Sigmoid colon (tissue), 6 donors: ENCODE measurements at regions not wholly inside any gene's neighbourhood (a gene's known extent, or its start where the extent isn't known, plus 50 kb on each side); places are given as distances from the start of the nearest gene placed in this dataset.

Source experiments
- DNase-seq: peaks from one replicate; pipeline ENCODE4 v3.0.0-alpha.2; 2019
- H3K27ac ChIP-seq, 4 donors: fragments of 200-600 bp; sonication (generic); one replicate each; pipeline ENCODE4 v1.5.1; 2016 to 2019; ENCODE audit warnings: mild to moderate bottlenecking in 1 of 4
- H3K27me3 ChIP-seq, 3 donors: fragments of 200-600 bp; sonication (generic); one replicate each; pipeline ENCODE4 v1.5.1; 2019; ENCODE audit warnings: mild to moderate bottlenecking in 1 of 3
- H3K36me3 ChIP-seq, 4 donors: fragments of 200-600 bp; sonication (generic); one replicate each; pipeline ENCODE4 v1.5.1; 2016 to 2019
- H3K4me1 ChIP-seq, 4 donors: fragments of 200-600 bp; sonication (generic); one replicate each; pipeline ENCODE4 v1.5.1; 2017 to 2019
- H3K4me3 ChIP-seq, 4 donors: fragments of 200-600 bp; sonication (generic); one replicate each; pipeline ENCODE4 v1.5.1; 2017 to 2019; ENCODE audit warnings: mild to moderate bottlenecking in 2 of 4, moderate library complexity in 1 of 4
- H3K9me3 ChIP-seq, 4 donors: fragments of 200-600 bp in 3 of 4; sonication (generic) in 3 of 4; one replicate each; pipeline versions ENCODE4 v1.5.1 to v1.6.1; 2013 to 2019
- CTCF ChIP-seq, 4 experiments: fragments of 450-650 bp in 3 of 4; fragments of 200-600 bp in 1 of 4; IDR thresholded peaks; one replicate each; pipeline ENCODE4 v1.5.1; 2016 to 2019; ENCODE audit warnings: antibody characterized with exemption in 4 of 4, mild to moderate bottlenecking in 3 of 4, moderate library complexity in 2 of 4
- EP300 ChIP-seq, 4 donors: sonication (generic); formaldehyde crosslinking; IDR thresholded peaks; one replicate each; pipeline ENCODE4 v1.6.1; 2017; ENCODE audit warnings: antibody characterized with exemption in 4 of 4
- POLR2A ChIP-seq, 2 donors: fragments of 450-650 bp; IDR thresholded peaks; one replicate each; pipeline ENCODE4 v1.6.1; 2016; ENCODE audit warnings: antibody characterized with exemption in 2 of 2, mild to moderate bottlenecking in 2 of 2, moderate library complexity in 2 of 2
- POLR2AphosphoS5 ChIP-seq, 4 donors: sonication (generic); formaldehyde crosslinking; IDR thresholded peaks; one replicate each; pipeline ENCODE4 v1.6.1; 2017; ENCODE audit warnings: antibody characterized with exemption in 4 of 4
- WGBS, 2 donors: extraction: QIAGEN DNeasy Blood & Tissue Kit; methylation state at CpG; one replicate each; pipeline ENCODE4 v1.1.7; 2013; 5-methylcytosine and 5-hydroxymethylcytosine counted together
- intact Hi-C: fragments of 100-400 bp; cut with DNase I; formaldehyde crosslinking; loops from one replicate; pipeline ENCODE4 v1.15.1; 2023
- donor health status: healthy with polysubstance abuse.
- donor health status: healthy.

GRCh38 chr9:87229108-87229507 is 268.6 kb upstream of the DAPK1 start:
- no peaks in the 10 kb centered on the region for H3K9me3 ChIP-seq
- no peak for DNase-seq
- H3K4me3 ChIP-seq: no peak overlapping the region
- WGBS, 2 donors: 86 to 88% methylated on average over 3 of the region's 3 CpGs
- no peaks in the 10 kb centered on the region for H3K4me1 ChIP-seq
- intact Hi-C loops: no loop called here
- no peaks in the 10 kb centered on the region for H3K27me3 ChIP-seq
- TF ChIP-seq CTCF (IDR thresholded peaks at IDR 0.05) (no peak), POLR2A (IDR thresholded peaks at IDR 0.05) (no peak), POLR2AphosphoS5 (IDR thresholded peaks at IDR 0.05) (no peak), EP300 (IDR thresholded peaks at IDR 0.05) (no peak)
- no peak overlapping the region for H3K27ac ChIP-seq
- no peaks in the 10 kb centered on the region for H3K36me3 ChIP-seq

GRCh38 chr9:87233431-87233830 is 264.2 kb upstream of the DAPK1 start:
- Histone ChIP-seq H3K27me3 (no peaks in the 10 kb centered on the region), H3K9me3 (no peaks in the 10 kb centered on the region), H3K4me3 (no peak overlapping the region), H3K27ac (no peak overlapping the region), H3K4me1 (no peaks in the 10 kb centered on the region), H3K36me3 (no peaks in the 10 kb centered on the region)
- DNase-seq: no peak
- WGBS, 2 donors: 40 to 72% methylated on average over 3 of the region's 3 CpGs
- intact Hi-C loops: no loop called here
- no peak for TF ChIP-seq EP300 (IDR thresholded peaks at IDR 0.05)
- TF ChIP-seq POLR2A (IDR thresholded peaks at IDR 0.05): no peak
- TF ChIP-seq CTCF (IDR thresholded peaks at IDR 0.05): no peak
- no peak for TF ChIP-seq POLR2AphosphoS5 (IDR thresholded peaks at IDR 0.05)

DNA sequence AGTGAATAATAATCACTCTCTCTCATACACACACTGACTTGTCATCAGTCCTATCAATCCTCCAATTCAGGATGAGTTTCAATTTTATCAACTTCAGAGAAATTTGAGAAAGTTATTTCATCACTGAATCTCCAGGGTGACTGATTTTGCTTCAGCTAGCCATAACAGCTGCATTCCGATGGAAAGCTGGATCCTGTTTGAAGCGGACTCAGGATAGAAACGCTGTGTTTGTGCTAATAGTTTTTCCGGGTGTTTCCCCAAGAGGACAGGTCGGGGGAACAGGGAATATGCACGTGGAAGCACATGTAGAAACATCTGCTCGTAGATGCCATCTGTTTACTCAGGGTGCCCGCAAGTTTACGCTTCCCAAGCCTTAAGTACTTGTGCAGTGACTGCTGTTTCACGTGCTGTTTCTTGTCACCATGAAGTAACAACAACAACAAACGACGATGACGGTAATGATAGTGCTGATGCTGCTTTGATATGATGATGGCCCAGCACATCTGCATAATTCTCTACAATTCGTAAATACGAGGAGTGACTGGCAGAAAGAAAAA is 263.7 kb upstream of the DAPK1 start:
- Histone ChIP-seq H3K4me3 (no peak overlapping the region), H3K27ac (no peak overlapping the region), H3K36me3 (no peaks in the 10 kb centered on the region), H3K4me1 (no peaks in the 10 kb centered on the region), H3K9me3 (no peaks in the 10 kb centered on the region), H3K27me3 (no peaks in the 10 kb centered on the region)
- intact Hi-C loops: no loop called here
- no peak for DNase-seq
- WGBS, 2 donors: 73 to 77% methylated on average over 15 of the region's 15 CpGs
- TF ChIP-seq POLR2A (IDR thresholded peaks at IDR 0.05) (no peak), EP300 (IDR thresholded peaks at IDR 0.05) (no peak), CTCF (IDR thresholded peaks at IDR 0.05) (no peak), POLR2AphosphoS5 (IDR thresholded peaks at IDR 0.05) (no peak)

DNA sequence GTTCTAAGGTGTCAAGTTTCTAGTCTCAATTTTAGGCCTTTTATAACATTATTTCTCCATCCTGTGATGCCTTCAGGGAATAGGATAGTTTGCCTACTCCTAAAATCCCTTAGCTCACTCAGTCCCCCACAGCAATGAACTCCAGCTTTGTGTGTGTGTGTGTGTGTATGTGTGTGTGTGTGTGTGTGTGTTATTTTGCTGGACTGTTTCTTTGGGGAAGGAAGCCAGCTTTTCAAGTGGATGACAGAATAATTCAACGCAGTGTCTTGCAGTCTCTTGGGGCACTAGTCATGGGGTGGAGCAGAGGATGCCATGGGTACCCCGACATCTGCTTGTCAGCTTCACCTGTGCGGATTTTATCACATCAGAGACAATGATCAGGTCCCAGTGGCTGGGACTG is 262.8 kb upstream of the DAPK1 start:
- Histone ChIP-seq H3K27me3 (no peaks in the 10 kb centered on the region), H3K27ac (no peak overlapping the region), H3K4me1 (no peaks in the 10 kb centered on the region), H3K9me3 (no peaks in the 10 kb centered on the region), H3K4me3 (no peak overlapping the region), H3K36me3 (no peaks in the 10 kb centered on the region)
- TF ChIP-seq POLR2A (IDR thresholded peaks at IDR 0.05): no peak
- TF ChIP-seq CTCF (IDR thresholded peaks at IDR 0.05): no peak
- TF ChIP-seq POLR2AphosphoS5 (IDR thresholded peaks at IDR 0.05): no peak
- no peak for TF ChIP-seq EP300 (IDR thresholded peaks at IDR 0.05)
- WGBS, 2 donors: 82 to 86% methylated on average over 3 of the region's 3 CpGs
- intact Hi-C loops: no loop called here
- DNase-seq: no peak

DNA sequence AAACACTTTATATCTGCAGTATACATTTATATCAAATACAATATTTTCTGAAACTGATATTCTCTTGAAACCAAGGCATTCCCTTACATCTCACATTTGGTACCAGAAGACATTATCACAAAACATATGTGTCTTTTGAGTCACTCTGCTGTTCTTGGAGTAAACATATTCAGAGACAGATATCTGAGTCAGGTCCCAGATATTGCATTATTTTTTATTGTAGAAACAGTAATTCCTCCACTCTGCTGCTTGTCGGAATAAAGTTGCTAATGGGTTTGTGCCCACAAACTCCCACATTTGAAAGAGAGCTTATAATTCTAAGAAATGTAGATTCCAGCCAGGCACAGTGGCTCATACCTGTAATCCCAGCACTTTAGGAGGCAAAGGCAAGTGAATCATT is 261.1 kb upstream of the DAPK1 start:
- Histone ChIP-seq H3K27ac (no peak overlapping the region), H3K36me3 (no peaks in the 10 kb centered on the region), H3K27me3 (no peaks in the 10 kb centered on the region), H3K4me3 (no peak overlapping the region), H3K4me1 (no peaks in the 10 kb centered on the region), H3K9me3 (no peaks in the 10 kb centered on the region)
- TF ChIP-seq EP300 (IDR thresholded peaks at IDR 0.05) (no peak), POLR2AphosphoS5 (IDR thresholded peaks at IDR 0.05) (no peak), CTCF (IDR thresholded peaks at IDR 0.05) (no peak), POLR2A (IDR thresholded peaks at IDR 0.05) (no peak)
- DNase-seq: no peak
- WGBS, 2 donors: 89 to 94% methylated on average over 1 of the region's 1 CpG
- intact Hi-C loops: no loop called here
